HuH-7.5 (cell line): ENCODE measurements at regions not wholly inside any gene's neighbourhood (a gene's known extent, or its start where the extent isn't known, plus 50 kb on each side); places are given as distances from the start of the nearest gene placed in this dataset.

Experiments
- DNase-seq: peaks from one replicate; pipeline ENCODE4 v3.0.0; 2011; ENCODE audit warnings: low spot score

DNA sequence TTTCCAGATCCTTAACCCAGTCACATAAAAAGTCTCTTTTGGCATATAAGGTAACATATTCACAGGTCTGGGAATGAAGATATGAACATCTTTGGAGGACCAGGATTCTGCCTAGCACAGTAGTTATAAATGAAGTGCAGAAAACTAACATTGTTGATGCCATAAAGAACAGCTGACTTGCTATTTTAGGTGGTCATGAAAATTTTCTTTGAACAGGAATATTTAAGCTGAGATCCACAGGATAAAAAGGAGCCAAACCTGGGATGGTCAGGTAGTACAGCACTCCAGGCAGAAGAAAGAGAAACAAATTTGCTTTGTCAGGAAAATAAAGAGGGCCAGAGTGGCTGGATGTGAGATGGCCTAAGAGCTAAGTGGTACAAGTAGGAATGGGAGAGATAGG, 80.0 kb downstream of the CENPW start:
- DNase-seq = no peak

DNA sequence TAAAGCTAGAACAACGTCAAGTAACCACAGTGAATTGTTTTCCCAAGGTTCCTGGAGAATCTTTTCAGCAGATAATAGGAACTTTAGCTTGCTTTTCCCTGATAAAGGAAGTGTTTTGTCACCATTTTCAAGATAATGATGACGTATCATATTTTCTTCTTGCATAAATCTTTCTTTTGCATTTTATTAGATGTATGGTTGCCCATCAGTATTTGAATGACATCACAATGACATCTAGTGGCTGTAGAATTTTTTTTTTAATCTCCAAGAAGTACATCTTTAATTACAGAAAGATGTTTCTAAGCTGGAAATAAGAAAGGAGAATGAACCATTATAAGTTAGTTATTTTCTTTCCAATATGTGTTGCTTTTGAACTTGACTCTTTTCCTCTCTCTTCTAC, 83.0 kb downstream of the CENPW start:
- DNase-seq = no peak

DNA sequence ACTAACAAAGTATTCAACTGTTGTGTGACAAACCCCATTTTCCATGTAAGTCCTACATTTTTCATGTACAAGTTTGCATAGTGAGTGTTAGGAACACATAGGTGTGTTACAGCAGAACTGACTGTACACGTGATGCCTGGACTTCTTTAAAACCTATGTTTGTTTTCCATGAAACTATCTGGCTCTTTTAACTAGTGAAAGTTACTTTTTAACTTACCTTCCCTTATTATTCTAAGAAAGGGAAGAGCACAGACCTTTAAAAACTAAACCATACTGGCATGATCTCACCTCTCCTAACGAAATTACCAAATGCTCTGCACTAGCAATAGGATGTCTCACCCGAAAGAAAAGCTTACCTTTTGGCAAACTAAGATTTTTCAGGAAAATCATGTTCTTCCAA, 87.8 kb downstream of the CENPW start:
- DNase-seq = peak; percentile 12

DNA sequence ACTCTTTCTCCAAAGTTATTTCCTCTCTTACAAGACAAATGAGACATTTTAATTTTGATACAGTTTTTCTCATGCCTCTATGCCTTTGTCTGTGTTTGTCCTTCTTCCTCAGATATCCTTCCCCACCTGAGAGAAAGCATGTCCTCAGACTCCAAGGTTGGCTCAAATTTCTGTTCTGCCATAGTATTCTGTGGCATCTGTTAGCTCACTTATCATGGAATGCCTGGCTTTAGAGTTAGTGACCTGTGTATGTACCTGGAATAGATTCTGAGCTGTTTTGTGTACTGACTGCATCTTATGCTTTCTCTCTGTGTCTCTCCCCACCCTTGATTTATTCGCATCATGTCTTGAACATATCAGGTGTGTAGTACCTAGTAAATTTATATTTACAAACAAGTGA, 90.0 kb downstream of the CENPW start:
- no peak for DNase-seq

DNA sequence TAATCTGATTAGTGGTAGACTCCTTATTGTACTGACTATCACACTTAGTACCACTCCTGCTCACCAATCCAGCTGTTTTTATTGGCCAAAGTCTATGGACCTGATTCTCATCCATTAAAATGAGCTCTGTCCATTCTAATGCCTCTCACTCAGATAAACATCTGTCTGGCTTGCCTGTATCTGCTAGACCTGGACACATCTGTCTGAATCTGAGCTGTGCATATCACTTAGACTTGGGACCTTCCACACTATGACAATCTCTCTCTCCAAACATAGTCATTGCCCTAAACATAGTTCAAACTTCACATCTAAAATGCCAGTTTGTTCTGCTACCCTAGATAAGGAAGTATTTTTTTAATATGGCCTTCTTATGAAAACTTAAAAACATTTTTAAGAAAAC, 92.6 kb downstream of the CENPW start:
- DNase-seq = no peak

DNA sequence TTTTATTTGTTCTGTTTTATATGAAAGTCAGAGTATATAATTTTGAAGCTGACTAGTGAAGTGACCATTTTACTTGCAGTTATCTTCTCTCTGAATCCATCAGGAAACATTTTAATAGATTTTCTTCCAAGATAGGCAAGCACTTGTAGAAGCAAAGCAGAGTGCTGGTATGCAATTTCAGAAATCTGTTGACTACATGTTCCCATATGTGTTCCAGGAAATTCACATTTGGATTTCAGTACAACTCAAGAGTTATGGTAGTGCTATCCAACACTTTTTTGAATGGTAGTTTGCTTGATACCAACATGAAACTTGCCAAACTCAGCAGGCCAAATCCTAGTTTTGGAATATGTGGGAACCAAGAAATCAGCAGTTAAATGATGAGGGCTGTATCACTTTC, 94.0 kb downstream of the CENPW start:
- no peak for DNase-seq

DNA sequence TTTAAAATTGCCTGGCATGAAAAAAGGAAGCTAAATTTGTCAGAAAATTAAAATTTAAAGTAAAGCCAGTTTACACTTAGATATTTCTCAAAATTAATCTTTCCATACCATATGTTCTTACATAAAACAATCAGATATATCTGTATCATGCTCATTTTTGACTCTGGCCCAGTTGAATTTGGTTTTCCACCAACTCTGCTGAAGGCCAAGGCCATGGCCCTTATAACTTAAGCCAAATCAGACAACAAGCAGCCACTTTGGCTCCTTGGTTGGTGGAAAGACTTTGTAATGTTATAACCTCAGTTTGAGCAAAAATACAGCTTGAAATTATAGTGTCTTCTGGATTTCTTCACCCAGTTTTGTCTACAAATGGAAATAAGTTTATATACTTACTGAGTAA, 97.3 kb downstream of the CENPW start:
- DNase-seq = no peak

DNA sequence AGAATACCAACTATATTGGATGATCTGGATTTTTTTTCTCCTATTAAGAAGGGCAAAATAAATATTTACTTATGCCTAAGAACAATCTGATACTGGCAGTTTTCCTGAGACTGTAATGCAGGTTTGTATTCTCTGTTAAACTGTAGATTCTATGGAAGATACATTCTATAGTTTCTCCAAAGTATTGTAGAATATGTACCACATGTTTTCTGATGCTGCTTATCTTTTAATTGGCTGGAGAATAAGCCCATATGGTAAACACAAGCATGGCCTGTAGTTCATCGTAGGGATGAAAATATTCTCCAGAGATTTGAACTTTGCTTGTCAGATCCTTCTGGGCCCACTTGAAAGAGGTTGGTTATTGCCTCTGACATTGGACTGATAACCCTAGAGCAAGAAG, 99.1 kb downstream of the CENPW start:
- no peak for DNase-seq

DNA sequence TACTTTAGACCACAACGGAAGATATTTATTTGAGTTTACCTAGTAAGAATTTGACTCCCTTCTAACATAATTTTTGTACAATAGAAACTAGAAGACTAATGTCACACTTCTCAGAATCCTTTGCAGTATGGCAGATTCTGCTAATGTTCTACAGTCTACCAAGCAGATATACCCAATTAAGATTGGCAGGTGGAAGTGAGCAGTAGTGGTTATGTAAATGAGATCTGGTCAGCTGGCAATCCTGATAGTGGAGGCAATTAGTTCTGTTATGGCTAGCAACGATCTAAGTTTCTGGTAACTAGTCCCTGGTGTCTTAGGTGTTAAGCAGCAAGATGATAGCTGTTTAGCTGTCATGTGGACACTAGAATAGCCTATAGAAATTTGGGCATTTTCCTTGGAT, 101.0 kb downstream of the CENPW start:
- DNase-seq = no peak

DNA sequence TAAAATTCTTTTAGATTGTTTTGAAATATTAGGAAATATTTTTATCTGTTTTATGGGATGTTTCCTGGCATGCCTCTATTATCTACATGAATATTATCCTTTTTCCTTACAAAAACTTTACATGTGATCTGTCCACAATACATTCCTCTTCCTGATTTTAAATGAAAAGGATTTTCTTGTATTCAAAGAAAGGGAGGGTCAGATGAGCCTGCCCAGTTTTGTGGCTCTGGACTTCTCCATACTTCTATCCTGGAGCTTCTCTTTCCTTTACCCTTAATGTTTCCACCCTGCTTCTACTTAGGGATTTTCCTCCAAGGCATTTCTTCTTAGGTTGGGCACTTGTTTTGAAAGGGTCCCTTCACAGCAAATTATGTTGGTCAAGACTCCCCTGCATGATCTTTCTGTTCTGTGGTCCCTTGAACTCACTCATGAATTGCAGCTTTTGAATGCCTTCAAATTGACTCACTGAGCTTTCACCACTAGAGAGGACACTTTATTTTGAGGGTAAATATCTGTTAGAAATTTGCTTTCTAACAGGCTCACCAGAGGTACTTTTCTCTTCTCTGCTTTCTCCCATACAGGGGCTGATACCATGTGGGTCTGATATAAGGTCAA, 104.9 kb downstream of the CENPW start:
- no peak for DNase-seq

DNA sequence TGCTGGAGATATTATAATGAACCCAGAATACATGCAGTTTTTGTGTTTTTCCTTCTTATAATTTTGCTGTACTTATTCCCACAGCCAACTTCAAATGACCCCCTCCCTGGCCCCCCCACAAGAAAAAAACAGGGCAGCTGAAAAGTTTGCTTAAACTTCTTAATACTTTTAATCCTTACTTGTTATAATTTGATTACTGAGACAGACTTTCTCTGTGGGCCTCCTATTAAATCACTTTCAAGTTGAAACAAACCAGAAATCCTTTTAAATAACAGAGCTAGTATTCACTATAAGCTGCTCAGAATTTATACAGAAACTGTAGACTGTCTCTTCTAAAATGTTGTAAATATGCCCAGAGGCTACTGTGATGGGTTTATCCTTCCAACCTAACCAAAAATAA, 106.3 kb downstream of the CENPW start:
- no peak for DNase-seq

DNA sequence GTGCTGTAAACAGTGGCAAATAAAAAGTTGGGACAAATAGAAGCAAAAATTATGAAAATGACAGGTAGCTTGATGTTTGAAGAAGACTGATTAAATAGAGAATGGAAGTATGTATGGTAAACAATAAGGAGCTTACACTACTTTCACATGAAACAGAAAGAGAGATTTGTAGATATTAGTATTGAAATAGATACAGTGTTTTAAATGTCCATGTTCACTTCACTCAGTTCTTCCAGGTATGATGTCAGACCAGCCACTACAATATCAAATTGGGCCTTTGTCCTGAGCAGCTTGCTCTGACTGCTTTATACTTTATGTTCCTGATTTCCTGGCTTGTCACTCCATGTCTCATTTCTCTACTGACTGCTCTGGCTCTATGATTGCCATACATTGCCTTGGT, 107.5 kb downstream of the CENPW start:
- no peak for DNase-seq

DNA sequence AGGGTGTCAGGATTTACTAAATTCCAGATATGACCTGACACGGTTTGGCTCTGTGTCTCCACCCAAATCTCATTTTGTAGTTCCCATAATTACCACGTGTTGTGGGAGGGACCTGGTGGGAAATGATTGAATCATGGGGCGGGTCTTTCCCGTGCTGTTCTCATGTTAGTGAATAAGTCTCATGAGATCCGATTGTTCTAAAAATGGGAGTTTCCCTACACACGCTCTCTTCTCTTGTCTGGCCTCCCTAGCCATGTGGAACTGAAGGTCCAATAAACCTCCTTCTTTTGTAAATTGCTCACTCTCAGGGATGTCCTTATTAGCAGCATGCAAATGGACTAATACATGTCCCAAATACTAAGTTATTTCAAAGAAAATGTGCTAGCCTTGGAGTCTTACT, 121.1 kb downstream of the CENPW start:
- DNase-seq = no peak

DNA sequence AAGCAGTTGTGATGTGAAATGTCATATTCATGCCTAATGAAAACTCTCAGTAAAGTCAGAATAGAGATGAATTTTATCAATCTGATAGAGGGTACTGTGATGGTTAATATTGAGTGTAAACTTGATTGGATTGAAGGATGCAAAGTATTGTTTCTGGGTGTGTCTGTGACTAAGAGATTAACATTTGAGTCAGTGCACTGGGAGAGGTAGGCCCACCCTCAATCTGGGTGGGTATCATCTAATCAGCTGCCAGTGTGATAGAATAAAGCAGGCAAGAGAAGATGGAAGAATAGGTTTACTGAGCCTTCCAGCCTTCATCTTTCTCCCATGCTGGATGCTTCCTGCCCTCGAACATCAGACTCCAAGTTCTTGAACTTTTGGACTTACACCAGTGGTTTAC, 124.3 kb downstream of the CENPW start:
- no peak for DNase-seq

DNA sequence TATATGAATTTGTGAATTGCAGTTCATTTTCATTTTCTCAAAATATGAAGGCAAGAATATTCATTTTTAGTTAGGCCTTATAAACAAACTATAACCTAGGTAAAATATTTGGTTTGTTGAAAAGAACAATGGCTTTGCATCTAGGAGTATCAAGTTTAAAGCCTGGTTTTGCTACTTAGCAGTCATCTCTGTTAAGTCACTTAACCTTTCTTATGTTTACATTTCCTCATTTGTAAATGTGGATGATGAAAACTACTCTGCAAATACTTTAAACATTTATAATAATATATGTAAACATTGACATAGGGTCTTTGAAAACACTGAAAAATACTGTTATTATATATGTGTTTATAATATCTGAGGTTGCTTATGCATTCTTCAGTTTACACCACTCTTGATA, 135.5 kb downstream of the CENPW start:
- no peak for DNase-seq

DNA sequence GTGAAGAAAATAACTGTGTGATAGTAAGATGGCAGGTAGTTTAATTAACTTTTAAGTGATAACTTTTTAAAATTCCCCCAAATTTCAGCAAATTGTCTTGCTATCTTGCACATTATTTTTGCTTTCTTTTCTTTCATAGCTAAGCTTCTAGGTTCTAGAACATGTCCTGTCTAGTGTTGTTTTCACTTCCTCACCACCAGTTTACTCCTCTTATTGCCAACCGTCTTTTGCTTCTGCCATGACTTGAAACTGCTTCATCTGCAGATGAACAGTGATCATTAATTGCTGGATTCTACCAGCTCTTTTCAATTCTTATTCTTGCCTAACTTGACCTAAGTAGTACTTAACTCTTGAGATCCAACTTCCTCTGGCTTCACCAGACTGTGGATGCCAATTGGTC, 137.8 kb downstream of the CENPW start:
- no peak for DNase-seq

DNA sequence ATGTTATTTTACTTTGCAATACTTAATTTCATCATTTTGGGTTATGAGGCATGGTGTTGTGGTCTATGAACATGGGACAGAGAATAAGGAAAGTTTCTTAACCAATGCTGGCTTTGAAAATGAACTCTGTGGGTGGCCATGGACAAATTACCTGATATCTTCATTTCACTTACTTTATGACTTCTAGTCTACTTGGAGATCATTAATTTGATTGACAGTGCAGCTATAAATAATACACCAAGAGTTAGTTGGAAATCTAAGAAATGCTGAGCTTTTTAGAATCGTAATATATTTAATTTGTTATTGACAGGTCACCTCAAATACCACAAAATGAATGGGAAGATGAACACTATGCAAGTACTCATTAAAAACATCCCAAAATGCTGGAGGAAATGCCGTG, 140.4 kb downstream of the CENPW start:
- DNase-seq = no peak

DNA sequence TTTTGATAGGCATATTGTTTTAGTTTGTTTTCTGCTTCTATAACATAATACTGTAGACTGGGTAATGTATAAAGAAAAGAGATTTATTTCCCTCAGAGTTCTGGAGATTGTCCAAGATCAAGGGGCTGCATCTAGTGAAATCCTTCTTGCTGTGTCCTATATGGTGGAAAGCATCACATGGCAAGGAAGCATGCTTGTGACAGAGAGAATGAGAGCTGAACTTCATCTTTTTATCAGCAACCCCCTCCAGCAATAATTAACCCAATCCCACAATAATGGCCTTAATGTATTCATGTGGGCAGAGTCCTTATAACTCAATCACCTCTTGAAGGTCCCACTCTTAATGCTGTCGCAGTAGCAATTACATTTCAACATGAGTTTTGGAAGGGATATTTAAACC, 141.4 kb downstream of the CENPW start:
- DNase-seq = no peak

DNA sequence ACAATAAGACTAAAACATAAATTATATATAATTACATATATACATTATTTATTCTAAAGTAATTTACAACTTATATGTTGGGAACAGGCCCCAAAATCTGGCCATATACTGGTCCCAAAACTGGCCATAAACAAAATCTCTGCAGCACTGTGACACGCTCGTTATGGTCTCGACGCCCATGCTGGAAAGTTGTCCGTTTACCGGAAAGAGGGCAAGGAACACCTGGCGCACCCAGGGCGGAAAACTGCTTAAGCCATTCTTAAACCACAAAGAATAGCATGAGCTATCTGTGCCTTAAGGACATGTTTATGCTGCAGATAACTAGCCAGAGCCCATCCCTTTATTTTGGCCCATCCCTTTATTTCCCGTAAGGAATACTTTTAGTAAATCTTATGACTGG, 164.9 kb downstream of the CENPW start:
- no peak for DNase-seq

DNA sequence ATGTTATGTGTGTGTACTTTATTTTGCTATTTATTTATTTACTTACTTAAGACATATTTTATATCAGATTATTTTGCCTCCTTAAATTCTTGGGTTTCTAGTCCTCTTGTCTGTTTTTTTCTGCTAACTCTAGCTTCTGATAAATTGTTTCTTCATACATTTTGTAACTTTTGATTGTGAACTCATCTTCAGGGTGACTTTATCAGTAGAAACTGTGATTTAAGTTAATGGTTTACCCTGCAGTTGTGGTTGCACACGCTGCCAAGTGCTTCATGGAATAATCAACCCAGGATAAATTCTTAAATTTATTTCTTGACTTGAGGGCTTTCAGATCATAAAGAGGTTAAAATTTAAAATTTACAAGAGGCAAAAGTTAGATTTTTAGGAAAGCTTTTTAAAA, 173.3 kb downstream of the CENPW start:
- DNase-seq = no peak

DNA sequence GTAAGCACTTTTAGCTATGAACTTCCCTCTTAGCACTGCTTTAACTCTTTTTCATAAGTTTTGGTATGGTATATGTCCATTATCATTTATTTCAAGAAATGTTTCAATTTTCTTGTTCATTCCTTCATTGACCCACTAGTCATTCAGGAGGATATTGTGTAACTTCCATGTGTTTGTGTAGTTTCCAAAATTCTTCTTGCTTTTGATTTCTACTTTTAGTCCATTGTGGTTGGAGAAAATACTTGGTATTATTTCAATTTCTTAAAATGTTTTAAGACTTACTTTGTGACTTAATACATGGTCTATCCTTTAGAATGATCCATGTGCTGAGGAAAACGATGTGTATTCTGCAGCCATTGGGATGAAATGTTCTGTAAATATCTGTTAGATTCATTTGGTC, 176.5 kb downstream of the CENPW start:
- DNase-seq = no peak

DNA sequence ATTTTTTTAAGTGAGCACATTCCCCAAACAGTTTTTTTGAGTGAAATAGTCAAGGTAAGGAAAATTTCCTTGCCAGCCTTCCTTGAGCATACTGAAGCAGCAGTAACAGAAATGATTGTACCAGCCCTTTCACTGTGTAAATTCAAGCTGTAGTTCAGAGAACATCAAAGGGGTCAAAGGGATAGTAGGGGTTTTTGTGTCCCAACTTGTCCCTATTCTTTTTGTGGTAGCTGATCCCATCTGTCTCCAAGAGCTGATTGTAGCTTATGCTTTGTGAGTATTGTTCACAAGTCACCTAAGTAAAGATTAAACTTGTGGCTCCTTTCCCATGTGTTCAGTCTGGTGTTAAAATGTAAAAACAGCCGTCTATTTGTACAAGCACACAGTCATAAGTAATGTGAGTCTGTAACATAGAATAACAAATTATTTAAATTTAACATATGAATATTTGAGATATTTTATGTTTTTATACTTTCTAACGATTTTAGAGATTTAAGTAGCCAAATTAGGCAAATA, 185.0 kb downstream of the CENPW start:
- no peak for DNase-seq

DNA sequence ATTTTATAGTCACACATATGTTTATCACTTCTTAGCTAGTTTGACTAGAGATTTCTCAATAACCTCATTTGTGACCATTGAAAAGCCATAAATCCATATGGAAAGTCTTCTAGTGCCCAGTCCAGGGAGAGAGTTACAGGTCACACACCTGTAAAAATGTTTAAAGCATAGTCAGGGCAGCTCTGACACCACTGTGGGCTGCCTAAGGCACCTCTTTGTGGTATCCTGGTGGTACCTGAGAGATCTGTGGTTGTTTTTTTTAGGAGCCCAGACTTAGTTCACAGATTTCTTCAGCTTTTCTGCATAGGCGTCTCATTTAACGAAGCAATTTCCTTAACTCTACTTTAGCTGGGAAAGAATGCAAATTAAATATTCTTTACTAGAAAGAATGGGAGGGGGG, 186.6 kb downstream of the CENPW start:
- no peak for DNase-seq

DNA sequence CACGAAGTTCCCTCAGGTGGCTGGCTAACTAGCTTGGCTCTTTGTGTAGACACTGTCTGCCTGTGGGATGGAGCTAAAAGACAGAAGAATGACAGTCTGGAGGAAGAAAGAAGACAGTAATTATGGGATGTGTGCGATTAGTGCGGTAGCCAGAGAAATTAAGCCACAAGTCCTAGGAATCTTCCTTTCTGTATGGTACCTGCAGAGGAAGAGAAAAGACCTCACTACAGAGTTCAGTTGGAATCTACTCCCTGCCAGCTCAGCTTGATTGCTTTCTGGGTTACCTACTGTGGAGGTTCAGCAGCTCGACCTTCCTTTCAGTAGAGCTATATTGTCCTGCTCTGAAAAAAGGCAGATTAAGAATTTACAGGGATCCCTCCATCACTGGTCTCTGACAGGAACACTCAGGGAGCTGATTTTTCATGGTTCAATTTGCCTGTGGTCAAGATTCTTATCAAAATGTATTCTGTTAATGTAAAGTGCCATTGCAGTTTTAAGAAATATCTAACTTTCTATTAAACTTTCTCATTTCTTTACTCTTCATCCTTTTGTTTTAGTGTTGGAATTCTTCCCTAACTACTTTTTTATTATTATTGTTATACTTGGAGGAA, 187.2 kb downstream of the CENPW start:
- no peak for DNase-seq
